Endodermal cell (in vitro differentiated cells): ENCODE measurements at regions not wholly inside any gene's neighbourhood (a gene's known extent, or its start where the extent isn't known, plus 50 kb on each side); places are given as distances from the start of the nearest gene placed in this dataset.

Source experiments
- DNase-seq: peaks from one replicate; pipeline ENCODE4 v3.0.0-alpha.2; 2017
- H3K27ac ChIP-seq: 2 replicates; pipeline ENCODE4 v1.5.1; 2013; ENCODE audit warnings: mild to moderate bottlenecking, low read depth, low read length, moderate library complexity
- H3K27me3 ChIP-seq: 2 replicates; pipeline ENCODE4 v1.6.1; 2013; ENCODE audit warnings: mild to moderate bottlenecking, low read length, moderate library complexity; ENCODE audit not compliant: insufficient read depth, control insufficient read depth, poor library complexity, severe bottlenecking
- H3K36me3 ChIP-seq: 2 replicates; pipeline ENCODE4 v1.7.0; 2013; ENCODE audit warnings: mild to moderate bottlenecking, low read length, moderate library complexity; ENCODE audit not compliant: control insufficient read depth, insufficient read depth
- H3K4me1 ChIP-seq: one replicate; pipeline ENCODE4 v1.7.0; 2013; ENCODE audit warnings: low read length; ENCODE audit not compliant: control insufficient read depth, insufficient read depth
- H3K4me3 ChIP-seq: 2 replicates; pipeline ENCODE4 v1.5.1; 2013; ENCODE audit warnings: mild to moderate bottlenecking, low read length, moderate library complexity
- H3K9ac ChIP-seq: 2 replicates; pipeline ENCODE4 v1.6.1; 2013; ENCODE audit warnings: mild to moderate bottlenecking, low read length, moderate library complexity; ENCODE audit not compliant: poor library complexity, severe bottlenecking; ENCODE audit errors: extremely low read depth
- H3K9me3 ChIP-seq: 2 replicates; pipeline ENCODE4 v1.6.1; 2013; ENCODE audit warnings: mild to moderate bottlenecking, low read length, moderate library complexity; ENCODE audit not compliant: control insufficient read depth
- H3K27ac Mint-ChIP-seq: 2 replicates; pipeline ENCODE4 v1.8.0; 2020; ENCODE audit warnings: mixed read lengths
- H3K27me3 Mint-ChIP-seq: 2 replicates; pipeline ENCODE4 v1.8.0; 2021; ENCODE audit warnings: mild to moderate bottlenecking, mixed read lengths; ENCODE audit not compliant: insufficient read depth
- H3K36me3 Mint-ChIP-seq: 2 replicates; pipeline ENCODE4 v1.8.0; 2020; ENCODE audit warnings: low read depth, mixed read lengths
- H3K4me1 Mint-ChIP-seq: 2 replicates; pipeline ENCODE4 v1.8.0; 2020; ENCODE audit warnings: mixed read lengths
- H3K4me3 Mint-ChIP-seq: 2 replicates; pipeline ENCODE4 v1.8.0; 2020; ENCODE audit warnings: mild to moderate bottlenecking, moderate library complexity, mixed read lengths
- H3K9me3 Mint-ChIP-seq: 2 replicates; pipeline ENCODE4 v1.8.0; 2020; ENCODE audit warnings: mild to moderate bottlenecking, mixed read lengths
- CTCF ChIP-seq: fragments of 200-600 bp; sonication (generic); conservative IDR thresholded peaks from 2 replicates; pipeline ENCODE4 v1.5.0; 2021; ENCODE audit warnings: antibody characterized with exemption, mild to moderate bottlenecking
- WGBS, 2 experiments: methylation state at CpG; one replicate each; pipeline versions ENCODE4 v1.1.5 to v1.1.7; 2013; ENCODE audit warnings: missing lambda C conversion rate in 2 of 2, mixed read lengths in 1 of 2; ENCODE audit not compliant: insufficient coverage in 1 of 2, insufficient read length in 1 of 2; 5-methylcytosine and 5-hydroxymethylcytosine counted together

GRCh38 chr2:17996978-17997377 lies 118.5 kb downstream of the KCNS3 start:
- no peak for TF ChIP-seq CTCF
- H3K36me3 Mint-ChIP-seq: peaks cover 2% of the 10 kb centered on the region
- H3K27ac ChIP-seq: no peak overlapping the region
- no peak overlapping the region for H3K9ac ChIP-seq
- H3K27ac Mint-ChIP-seq: no peak overlapping the region
- H3K4me3 ChIP-seq: no peak overlapping the region
- DNase-seq: no peak
- H3K4me1 Mint-ChIP-seq: no peaks in the 10 kb centered on the region
- peaks cover 32% of the 10 kb centered on the region for H3K9me3 Mint-ChIP-seq
- no peaks in the 10 kb centered on the region for H3K27me3 Mint-ChIP-seq
- H3K4me3 Mint-ChIP-seq: no peak overlapping the region
- 93 to 100% methylated on average over 1 to 3 of the region's 3 CpGs for WGBS, 2 experiments
- H3K27me3 ChIP-seq: no peaks in the 10 kb centered on the region
- peaks cover 25% of the 10 kb centered on the region for H3K9me3 ChIP-seq
- no peaks in the 10 kb centered on the region for H3K4me1 ChIP-seq
- H3K36me3 ChIP-seq: no peaks in the 10 kb centered on the region

GRCh38 chr2:17995593-17995992 lies 117.1 kb downstream of the KCNS3 start:
- Mint-ChIP-seq H3K36me3 (peaks cover 2% of the 10 kb centered on the region), H3K27ac (no peak overlapping the region), H3K9me3 (peaks cover 32% of the 10 kb centered on the region), H3K27me3 (no peaks in the 10 kb centered on the region), H3K4me1 (no peaks in the 10 kb centered on the region), H3K4me3 (no peak overlapping the region)
- H3K9ac ChIP-seq: no peak overlapping the region
- H3K4me1 ChIP-seq: no peaks in the 10 kb centered on the region
- DNase-seq: no peak
- no peak for TF ChIP-seq CTCF
- 76 to 86% methylated on average over 2 to 5 of the region's 5 CpGs for WGBS, 2 experiments
- no peaks in the 10 kb centered on the region for H3K36me3 ChIP-seq
- no peaks in the 10 kb centered on the region for H3K27me3 ChIP-seq
- H3K4me3 ChIP-seq: no peak overlapping the region
- no peak overlapping the region for H3K27ac ChIP-seq
- H3K9me3 ChIP-seq: peaks cover 16% of the 10 kb centered on the region
